DND-41 (cell line): ENCODE measurements at regions not wholly inside any gene's neighbourhood (a gene's known extent, or its start where the extent isn't known, plus 50 kb on each side); places are given as distances from the start of the nearest gene placed in this dataset.

Source experiments
- ATAC-seq: fragments of 200-7000 bp; cut with Tn5 transposase; 3 replicates; pipeline ENCODE4 v1.9.1; 2021; ENCODE audit warnings: low read depth; ENCODE audit not compliant: insufficient read depth
- DNase-seq: peaks from one replicate; pipeline ENCODE4 v3.0.0-alpha.2; 2020
- H2AFZ ChIP-seq: 2 replicates; pipeline ENCODE4 v1.6.0; 2012; ENCODE audit warnings: low read depth, low read length
- H3K27ac ChIP-seq: 2 replicates; pipeline ENCODE4 v1.5.1; 2012; ENCODE audit warnings: low read length, inconsistent platforms
- H3K27me3 ChIP-seq: fragments of 200-600 bp; sonication (generic); 2 replicates; pipeline ENCODE4 v1.6.0; 2012; ENCODE audit warnings: low read length, mild to moderate bottlenecking, inconsistent platforms; ENCODE audit not compliant: insufficient read depth, poor library complexity
- H3K36me3 ChIP-seq: 2 replicates; pipeline ENCODE4 v1.5.1; 2012; ENCODE audit warnings: low read length, inconsistent platforms; ENCODE audit not compliant: insufficient read depth
- H3K4me1 ChIP-seq: 2 replicates; pipeline ENCODE4 v1.5.1; 2012; ENCODE audit warnings: mild to moderate bottlenecking, low read length; ENCODE audit not compliant: insufficient read depth
- H3K4me2 ChIP-seq: 2 replicates; pipeline ENCODE4 v1.6.0; 2012; ENCODE audit warnings: mild to moderate bottlenecking, moderate library complexity, low read length, inconsistent platforms; ENCODE audit not compliant: insufficient read depth
- H3K4me3 ChIP-seq, 2 experiments: fragments of 200-600 bp in 1 of 2; shearing (Covaris generic) in 1 of 2; 2 replicates each; pipeline ENCODE4 v1.5.1; 2012 to 2016; ENCODE audit warnings: inconsistent platforms in 2 of 2, low read length in 2 of 2, mild to moderate bottlenecking in 2 of 2, low read depth in 1 of 2, moderate library complexity in 1 of 2
- H3K79me2 ChIP-seq: 2 replicates; pipeline ENCODE4 v1.6.0; 2012; ENCODE audit warnings: low read length, inconsistent platforms; ENCODE audit not compliant: insufficient read depth
- H3K9ac ChIP-seq: 2 replicates; pipeline ENCODE4 v1.6.0; 2012; ENCODE audit warnings: low read depth, mild to moderate bottlenecking, inconsistent platforms, low read length, moderate library complexity
- H3K9me3 ChIP-seq: 2 replicates; pipeline ENCODE4 v1.5.1; 2012; ENCODE audit warnings: low read length, moderate library complexity, mild to moderate bottlenecking, inconsistent platforms; ENCODE audit not compliant: insufficient read depth, severe bottlenecking
- H4K20me1 ChIP-seq: 2 replicates; pipeline ENCODE4 v1.6.0; 2012; ENCODE audit warnings: low read length; ENCODE audit not compliant: insufficient read depth
- EZH2 ChIP-seq: IDR thresholded peaks from 3 replicates; pipeline ENCODE4 v1.6.1; 2012; ENCODE audit warnings: borderline replicate concordance, low read depth, mild to moderate bottlenecking, moderate library complexity, low read length, inconsistent platforms; ENCODE audit not compliant: severe bottlenecking
- TF ChIP-seq, protein P1 (sequence below): IDR thresholded peaks from 2 replicates; pipeline ENCODE4 v1.5.1; 2012; ENCODE audit warnings: borderline replicate concordance, low read length, moderate library complexity, mild to moderate bottlenecking; ENCODE audit not compliant: poor library complexity, severe bottlenecking; ENCODE audit errors: extremely low read depth

DNA sequence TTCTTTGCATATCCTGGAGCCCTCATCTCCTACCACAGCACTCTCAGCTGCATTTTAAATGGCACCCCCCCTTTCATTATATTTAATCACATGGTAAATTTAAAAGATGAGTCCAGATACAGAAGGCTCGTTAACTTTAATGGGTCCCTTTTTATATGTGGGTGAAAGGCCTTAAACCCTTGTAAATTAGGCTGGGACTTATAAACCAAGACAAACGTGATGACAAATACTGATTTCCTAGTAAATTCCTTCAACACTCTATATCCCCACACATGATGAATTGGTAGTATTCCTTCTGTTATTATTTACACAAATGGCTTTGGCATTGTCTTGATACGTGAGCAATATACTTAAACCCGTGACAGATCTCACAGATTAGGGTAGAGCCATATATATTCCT is 210.6 kb downstream of the CAAP1 start:
- Histone ChIP-seq H3K79me2 (no peaks in the 10 kb centered on the region), H3K9ac (no peak overlapping the region), H3K4me1 (no peaks in the 10 kb centered on the region), H3K36me3 (no peaks in the 10 kb centered on the region), H3K4me3 (no peak overlapping the region), H3K4me2 (no peak overlapping the region), H3K27ac (no peak overlapping the region), H3K9me3 (no peaks in the 10 kb centered on the region), H3K27me3 (no peaks in the 10 kb centered on the region), H4K20me1 (no peaks in the 10 kb centered on the region), H2AFZ (no peak overlapping the region)
- ATAC-seq = no peak
- DNase-seq = no peak
- TF ChIP-seq, protein P1, sequence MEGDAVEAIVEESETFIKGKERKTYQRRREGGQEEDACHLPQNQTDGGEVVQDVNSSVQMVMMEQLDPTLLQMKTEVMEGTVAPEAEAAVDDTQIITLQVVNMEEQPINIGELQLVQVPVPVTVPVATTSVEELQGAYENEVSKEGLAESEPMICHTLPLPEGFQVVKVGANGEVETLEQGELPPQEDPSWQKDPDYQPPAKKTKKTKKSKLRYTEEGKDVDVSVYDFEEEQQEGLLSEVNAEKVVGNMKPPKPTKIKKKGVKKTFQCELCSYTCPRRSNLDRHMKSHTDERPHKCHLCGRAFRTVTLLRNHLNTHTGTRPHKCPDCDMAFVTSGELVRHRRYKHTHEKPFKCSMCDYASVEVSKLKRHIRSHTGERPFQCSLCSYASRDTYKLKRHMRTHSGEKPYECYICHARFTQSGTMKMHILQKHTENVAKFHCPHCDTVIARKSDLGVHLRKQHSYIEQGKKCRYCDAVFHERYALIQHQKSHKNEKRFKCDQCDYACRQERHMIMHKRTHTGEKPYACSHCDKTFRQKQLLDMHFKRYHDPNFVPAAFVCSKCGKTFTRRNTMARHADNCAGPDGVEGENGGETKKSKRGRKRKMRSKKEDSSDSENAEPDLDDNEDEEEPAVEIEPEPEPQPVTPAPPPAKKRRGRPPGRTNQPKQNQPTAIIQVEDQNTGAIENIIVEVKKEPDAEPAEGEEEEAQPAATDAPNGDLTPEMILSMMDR = no peak
- TF ChIP-seq EZH2 = no peak

DNA sequence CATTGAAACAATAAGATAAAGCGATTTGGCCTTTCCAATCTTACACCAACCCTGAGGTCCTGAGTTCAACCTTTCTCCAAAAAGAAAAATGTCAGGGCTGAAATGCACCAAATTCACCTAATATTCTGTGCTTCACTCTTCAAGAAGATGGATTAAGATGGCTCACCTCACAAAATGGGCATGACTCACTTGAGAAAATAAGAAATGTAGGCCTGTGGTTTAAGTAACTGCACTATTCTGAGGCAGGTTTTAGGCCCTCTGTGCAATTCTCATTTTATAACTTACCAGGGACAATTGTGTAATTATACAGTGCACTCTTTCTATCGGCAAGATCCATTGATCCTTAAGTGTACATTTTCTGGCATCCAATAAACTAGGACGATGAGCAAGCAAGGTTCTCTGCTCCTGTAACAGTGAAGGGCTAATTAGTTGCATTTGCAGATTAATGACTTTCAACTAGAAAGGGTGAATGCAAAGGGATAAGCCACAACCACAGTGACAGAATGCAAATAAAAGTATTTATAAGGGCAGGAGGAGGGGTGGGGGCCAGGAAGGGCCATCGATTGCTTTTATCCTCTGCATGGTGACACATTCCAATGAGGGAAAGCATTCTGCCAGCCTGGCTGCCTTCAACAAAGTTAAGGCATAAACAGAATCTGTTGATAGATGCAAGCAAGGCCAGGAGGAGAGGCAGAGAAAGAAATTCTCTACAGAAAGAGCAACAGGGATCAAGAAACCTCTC is 214.5 kb downstream of the CAAP1 start:
- no peaks in the 10 kb centered on the region for H3K9me3 ChIP-seq
- H3K27ac ChIP-seq = no peak overlapping the region
- H3K9ac ChIP-seq = no peak overlapping the region
- H4K20me1 ChIP-seq = no peaks in the 10 kb centered on the region
- no peak for TF ChIP-seq EZH2
- TF ChIP-seq, protein P1 = no peak
- ATAC-seq (no peak), DNase-seq (no peak)
- H3K27me3 ChIP-seq = no peaks in the 10 kb centered on the region
- no peaks in the 10 kb centered on the region for H3K79me2 ChIP-seq
- H3K36me3 ChIP-seq = no peaks in the 10 kb centered on the region
- no peaks in the 10 kb centered on the region for H3K4me1 ChIP-seq
- no peak overlapping the region for H3K4me3 ChIP-seq
- no peak overlapping the region for H3K4me2 ChIP-seq
- no peak overlapping the region for H2AFZ ChIP-seq

DNA sequence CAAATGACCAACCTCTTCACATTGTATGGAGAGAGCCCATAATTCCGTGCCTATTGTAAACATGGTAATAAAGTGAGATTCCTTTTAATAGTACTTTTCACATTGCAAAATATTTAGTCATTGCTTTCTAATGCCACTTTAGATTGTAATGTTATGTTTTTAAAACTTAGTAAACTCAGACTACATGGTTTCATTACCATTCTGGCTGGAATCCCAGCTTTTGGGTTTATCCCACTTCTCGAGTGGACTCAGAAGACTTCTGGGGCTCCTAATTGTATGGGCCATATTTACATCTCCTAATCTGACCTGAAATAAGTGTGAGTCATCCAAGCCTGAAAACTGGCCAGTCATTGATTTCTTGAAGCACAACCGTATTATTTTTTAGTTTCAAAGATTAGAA is 217.6 kb downstream of the CAAP1 start:
- Histone ChIP-seq H3K27ac (no peak overlapping the region), H3K79me2 (no peaks in the 10 kb centered on the region), H3K27me3 (no peaks in the 10 kb centered on the region), H4K20me1 (no peaks in the 10 kb centered on the region), H3K36me3 (no peaks in the 10 kb centered on the region), H3K4me1 (no peaks in the 10 kb centered on the region), H3K4me3 (no peak overlapping the region), H3K9me3 (no peaks in the 10 kb centered on the region), H2AFZ (no peak overlapping the region), H3K9ac (no peak overlapping the region), H3K4me2 (no peak overlapping the region)
- ATAC-seq (no peak), DNase-seq (no peak)
- TF ChIP-seq, protein P1 = no peak
- TF ChIP-seq EZH2 = no peak
